Heart left ventricle (tissue), 16 donors: ENCODE measurements at regions not wholly inside any gene's neighbourhood (a gene's known extent, or its start where the extent isn't known, plus 50 kb on each side); places are given as distances from the start of the nearest gene placed in this dataset.

Source experiments
- ATAC-seq, 4 donors: fragments of 200-7000 bp; cut with Tn5 transposase; one replicate each; pipeline ENCODE4 v1.9.1; 2020 to 2022; ENCODE audit warnings: moderate library complexity in 4 of 4, mild to moderate bottlenecking in 3 of 4, moderate number of reproducible peaks in 1 of 4
- DNase-seq, 5 donors: peaks; one replicate each; pipeline ENCODE4 v3.0.0-alpha.2; 2020
- H3K27ac ChIP-seq, 12 donors: fragments of 200-600 bp; sonication (generic) in 4 of 12; one replicate each; pipeline versions ENCODE4 v1.5.0 to v1.8.0; 2016 to 2022; ENCODE audit warnings: mild to moderate bottlenecking in 2 of 12
- H3K27me3 ChIP-seq, 9 donors: fragments of 200-600 bp; sonication (generic) in 2 of 9; one replicate each; pipeline versions ENCODE4 v1.5.1 to v1.8.0; 2016 to 2022; ENCODE audit warnings: mild to moderate bottlenecking in 3 of 9
- H3K36me3 ChIP-seq, 9 donors: fragments of 200-600 bp; sonication (generic) in 2 of 9; one replicate each; pipeline versions ENCODE4 v1.5.0 to v1.8.0; 2018 to 2022; ENCODE audit warnings: mild to moderate bottlenecking in 2 of 9
- H3K4me1 ChIP-seq, 12 donors: fragments of 200-600 bp; sonication (generic) in 4 of 12; one replicate each; pipeline versions ENCODE4 v1.5.0 to v1.8.0; 2016 to 2022; ENCODE audit warnings: mild to moderate bottlenecking in 3 of 12
- H3K4me3 ChIP-seq, 12 donors: fragments of 200-600 bp; sonication (generic) in 4 of 12; one replicate each; pipeline versions ENCODE4 v1.5.0 to v1.8.0; 2017 to 2022; ENCODE audit warnings: mild to moderate bottlenecking in 9 of 12, moderate library complexity in 4 of 12
- H3K9me3 ChIP-seq, 12 donors: fragments of 200-600 bp; sonication (generic) in 4 of 12; one replicate each; pipeline versions ENCODE4 v1.5.0 to v1.8.0; 2016 to 2022; ENCODE audit warnings: mild to moderate bottlenecking in 1 of 12
- CTCF ChIP-seq, 12 donors: fragments of 200-600 bp; sonication (generic) in 4 of 12; IDR thresholded peaks; one replicate each; pipeline versions ENCODE4 v1.5.0 to v1.8.0; 2018 to 2022; ENCODE audit warnings: antibody characterized with exemption in 12 of 12, mild to moderate bottlenecking in 5 of 12
- POLR2A ChIP-seq, 2 donors: fragments of 450-650 bp; IDR thresholded peaks; one replicate each; pipeline ENCODE4 v1.6.1; 2017; ENCODE audit warnings: antibody characterized with exemption in 2 of 2, mild to moderate bottlenecking in 2 of 2, moderate library complexity in 2 of 2
- WGBS, 4 donors: extraction: QIAGEN DNeasy Blood & Tissue Kit in 2 of 4; methylation state at CpG; one replicate each; pipeline versions ENCODE4 v1.1.5 to v1.1.7; 2013 to 2018; 5-methylcytosine and 5-hydroxymethylcytosine counted together
- intact Hi-C, 10 donors: fragments of 100-400 bp; cut with DNase I; formaldehyde crosslinking; loops; one replicate each; pipeline versions ENCODE4 v1.11.1 to v1.14.2; 2022
- donor health status: ischemic (EF 13 %, LVEDD 7.1; RV severe dilation, severe dysfunction).
- donor health status: healthy with polysubstance abuse.
- donor health status: DM: no; HTN: yes; CAD: no.
- donor health status: DM: no; HTN: no; CAD: no.
- donor health status: ischemic (EF 25% LVEDD 6.9; RV normal size, moderate dysfunction).
- donor health status: ischemic (EF 25% LVEDD 5.7; RV mildly dilated, moderate dysfunction).
- donor health status: healthy.
- donor health status: DM: yes; HTN: yes; CAD: no.
- donor health status: ischemic (EF 35%, LVEDD 5.7; RV mildly dilated, moderate dysfunction).
- donor health status: nonischemic (EF 11% LVEDD 7.7; RV severe dilation, severe dysfunction).
- donor health status: DM: yes; HTN: yes; CAD: no.
- donor health status: PGD.
- donor health status: ischemic (EF 29% LVEDD 5.4; RV normal size, mild dysfunction).
- donor health status: nonischemic (EF 23%, LVEDD 6.1; RV moderate dilation, normal function).

GRCh38 chr2:66069937-66070720, 364.8 kb upstream of the MEIS1 start:
- intact Hi-C loops = no loop called here

GRCh38 chr2:66066032-66066431, 368.9 kb upstream of the MEIS1 start:
- intact Hi-C loops = no loop called here
- Histone ChIP-seq H3K36me3 (no peaks in the 10 kb centered on the region), H3K9me3 (no peaks in the 10 kb centered on the region), H3K27me3 (peaks cover 0 to 6% (median 0%) of the 10 kb centered on the region in 9 donors), H3K4me3 (no peak overlapping the region), H3K4me1 (no peaks in the 10 kb centered on the region), H3K27ac (no peak overlapping the region)
- no peak for TF ChIP-seq POLR2A (IDR thresholded peaks at IDR 0.05)
- TF ChIP-seq CTCF (IDR thresholded peaks at IDR 0.05) = no peak
- ATAC-seq = no peak
- no peak for DNase-seq

More at GRCh38 chr2:66069937-66070720, 364.8 kb upstream of the MEIS1 start:
- Histone ChIP-seq H3K36me3 (no peaks in the 10 kb centered on the region), H3K27me3 (no peaks in the 10 kb centered on the region), H3K27ac (no peak overlapping the region), H3K4me3 (no peak overlapping the region), H3K4me1 (no peaks in the 10 kb centered on the region), H3K9me3 (no peaks in the 10 kb centered on the region)
- DNase-seq = no peak
- WGBS, 4 donors = 80 to 86% (median 85%) methylated on average over 2 of the region's 2 CpGs
- no peak for ATAC-seq
- TF ChIP-seq CTCF (IDR thresholded peaks at IDR 0.05) (no peak), POLR2A (IDR thresholded peaks at IDR 0.05) (no peak)

- no peak for ATAC-seq
These were observed 375.6 kb upstream of the MEIS1 start for GRCh38 chr2:66059332-66059731.

GRCh38 chr2:66058675-66059074, 376.2 kb upstream of the MEIS1 start:
- Histone ChIP-seq H3K4me1 (no peaks in the 10 kb centered on the region), H3K36me3 (no peaks in the 10 kb centered on the region), H3K27ac (no peak overlapping the region), H3K9me3 (no peaks in the 10 kb centered on the region), H3K4me3 (no peak overlapping the region), H3K27me3 (peaks cover 0 to 11% (median 0%) of the 10 kb centered on the region in 9 donors)
- 77 to 85% (median 84%) methylated on average over 4 of the region's 4 CpGs for WGBS, 4 donors
- no peak for DNase-seq
- intact Hi-C loops = no loop called here
- ATAC-seq = no peak
- no peak for TF ChIP-seq CTCF (IDR thresholded peaks at IDR 0.05)
- TF ChIP-seq POLR2A (IDR thresholded peaks at IDR 0.05) = no peak

More at GRCh38 chr2:66059332-66059731, 375.6 kb upstream of the MEIS1 start:
- no peak overlapping the region for H3K4me3 ChIP-seq
- H3K27ac ChIP-seq = no peak overlapping the region
- H3K9me3 ChIP-seq = no peaks in the 10 kb centered on the region
- TF ChIP-seq CTCF (IDR thresholded peaks at IDR 0.05) = no peak
- TF ChIP-seq POLR2A (IDR thresholded peaks at IDR 0.05) = no peak
- no peak for DNase-seq
- intact Hi-C loops = no loop called here
- H3K27me3 ChIP-seq = peaks cover 0 to 11% (median 0%) of the 10 kb centered on the region in 9 donors
- no peaks in the 10 kb centered on the region for H3K4me1 ChIP-seq
- H3K36me3 ChIP-seq = no peaks in the 10 kb centered on the region
